Esophagus muscularis mucosa (tissue), 4 donors: ENCODE measurements at regions not wholly inside any gene's neighbourhood (a gene's known extent, or its start where the extent isn't known, plus 50 kb on each side); places are given as distances from the start of the nearest gene placed in this dataset.

Source experiments
- DNase-seq: peaks from one replicate; pipeline ENCODE4 v3.0.0-alpha.2; 2017; ENCODE audit errors: extremely low spot score
- H3K27ac ChIP-seq, 4 donors: fragments of 200-600 bp; sonication (generic); replicated peaks in 1 of 4; 1 replicate in 3 of 4; 2 replicates in 1 of 4; pipeline ENCODE4 v1.5.1; 2016 to 2019; ENCODE audit warnings: mild to moderate bottlenecking in 1 of 4
- H3K27me3 ChIP-seq, 4 donors: fragments of 200-600 bp; sonication (generic); one replicate each; pipeline versions ENCODE4 v1.5.1 to v1.6.0; 2016 to 2019
- H3K36me3 ChIP-seq, 4 donors: fragments of 200-600 bp; sonication (generic); one replicate each; pipeline ENCODE4 v1.5.1; 2016 to 2019
- H3K4me1 ChIP-seq, 4 donors: fragments of 200-600 bp; sonication (generic); one replicate each; pipeline ENCODE4 v1.5.1; 2016 to 2019
- H3K4me3 ChIP-seq, 4 donors: fragments of 200-600 bp; sonication (generic); 1 replicate in 2 of 4; 2 replicates in 2 of 4; pipeline ENCODE4 v1.5.1; 2016 to 2019; ENCODE audit warnings: mild to moderate bottlenecking in 4 of 4, moderate library complexity in 1 of 4
- H3K9me3 ChIP-seq, 4 donors: fragments of 200-600 bp; sonication (generic); 1 replicate in 3 of 4; 2 replicates in 1 of 4; pipeline ENCODE4 v1.5.1; 2016 to 2019
- CTCF ChIP-seq, 3 experiments: fragments of 200-600 bp in 2 of 3; fragments of 450-650 bp in 1 of 3; sonication (generic) in 2 of 3; IDR thresholded peaks; one replicate each; pipeline ENCODE4 v1.5.1; 2017 to 2019; ENCODE audit warnings: antibody characterized with exemption in 3 of 3, mild to moderate bottlenecking in 2 of 3, moderate library complexity in 1 of 3
- EP300 ChIP-seq: sonication (generic); formaldehyde crosslinking; IDR thresholded peaks from one replicate; pipeline ENCODE4 v1.6.1; 2017; ENCODE audit warnings: antibody characterized with exemption
- POLR2A ChIP-seq: fragments of 450-650 bp; IDR thresholded peaks from one replicate; pipeline ENCODE4 v1.6.1; 2017; ENCODE audit warnings: antibody characterized with exemption, moderate library complexity, mild to moderate bottlenecking, low read depth
- POLR2AphosphoS5 ChIP-seq, 2 donors: sonication (generic); formaldehyde crosslinking; IDR thresholded peaks; one replicate each; pipeline ENCODE4 v1.6.1; 2017; ENCODE audit warnings: antibody characterized with exemption in 2 of 2
- WGBS: methylation state at CpG from one replicate; pipeline ENCODE4 v1.1.5; 2018; 5-methylcytosine and 5-hydroxymethylcytosine counted together
- intact Hi-C: fragments of 100-400 bp; cut with DNase I; formaldehyde crosslinking; loops from one replicate; pipeline ENCODE4 v1.15.1; 2023

GRCh38 chr1:115210302-115210711, 121.0 kb upstream of the TSPAN2 start:
- 89% methylated on average over 4 of the region's 4 CpGs for WGBS

GRCh38 chr1:115204513-115204912, 115.2 kb upstream of the TSPAN2 start:
- intact Hi-C loops: no loop called here
- H3K36me3 ChIP-seq: no peaks in the 10 kb centered on the region
- peaks cover 0 to 7% (median 0%) of the 10 kb centered on the region in 4 donors for H3K9me3 ChIP-seq
- H3K27ac ChIP-seq: no peak overlapping the region
- TF ChIP-seq EP300 (no peak), POLR2AphosphoS5 (IDR thresholded peaks at IDR 0.05) (no peak), POLR2A (no peak), CTCF (IDR thresholded peaks at IDR 0.05) (no peak)
- no peaks in the 10 kb centered on the region for H3K4me1 ChIP-seq
- no peak for DNase-seq
- WGBS: 81% methylated on average over 1 of the region's 1 CpG
- H3K27me3 ChIP-seq: no peaks in the 10 kb centered on the region
- H3K4me3 ChIP-seq: no peak overlapping the region

More at GRCh38 chr1:115210302-115210711, 121.0 kb upstream of the TSPAN2 start:
- intact Hi-C loops: no loop called here
- Histone ChIP-seq H3K4me1 (no peaks in the 10 kb centered on the region), H3K27me3 (no peaks in the 10 kb centered on the region), H3K9me3 (no peaks in the 10 kb centered on the region), H3K4me3 (no peak overlapping the region), H3K36me3 (no peaks in the 10 kb centered on the region), H3K27ac (no peak overlapping the region)
- no peak for DNase-seq
- TF ChIP-seq EP300 (no peak), POLR2A (no peak), POLR2AphosphoS5 (IDR thresholded peaks at IDR 0.05) (no peak), CTCF (IDR thresholded peaks at IDR 0.05) (no peak)

- DNase-seq: no peak
- Histone ChIP-seq H3K9me3 (peaks cover 0 to 7% (median 0%) of the 10 kb centered on the region in 4 donors), H3K4me3 (no peak overlapping the region), H3K4me1 (peaks cover 0 to 6% (median 0%) of the 10 kb centered on the region in 4 donors), H3K36me3 (no peaks in the 10 kb centered on the region), H3K27ac (no peak overlapping the region), H3K27me3 (no peaks in the 10 kb centered on the region)
- WGBS: 100% methylated on average over 1 of the region's 1 CpG
- intact Hi-C loops: no loop called here
- TF ChIP-seq CTCF (IDR thresholded peaks at IDR 0.05) (no peak), EP300 (no peak), POLR2A (no peak), POLR2AphosphoS5 (IDR thresholded peaks at IDR 0.05) (no peak)
Observed at GRCh38 chr1:115203287-115203686, 114.0 kb upstream of the TSPAN2 start.

- H3K9me3 ChIP-seq: peaks cover 0 to 7% (median 0%) of the 10 kb centered on the region in 4 donors
- H3K27ac ChIP-seq: no peak overlapping the region
- no peaks in the 10 kb centered on the region for H3K27me3 ChIP-seq
- no peaks in the 10 kb centered on the region for H3K36me3 ChIP-seq
- no peak overlapping the region for H3K4me3 ChIP-seq
- intact Hi-C loops: no loop called here
- H3K4me1 ChIP-seq: peaks cover 0 to 6% (median 0%) of the 10 kb centered on the region in 4 donors
- WGBS: 76% methylated on average over 1 of the region's 1 CpG
- DNase-seq: peak; percentile 0
- TF ChIP-seq EP300: no peak
- no peak for TF ChIP-seq CTCF (IDR thresholded peaks at IDR 0.05)
- TF ChIP-seq POLR2AphosphoS5 (IDR thresholded peaks at IDR 0.05): no peak
- no peak for TF ChIP-seq POLR2A
Observed at GRCh38 chr1:115201598-115201997, 112.3 kb upstream of the TSPAN2 start.
